Inferior parietal cortex (tissue), 1 donor: ENCODE measurements at regions not wholly inside any gene's neighbourhood (a gene's known extent, or its start where the extent isn't known, plus 50 kb on each side); places are given as distances from the start of the nearest gene placed in this dataset.
"Not testable (repeated sequence)": the region's sequence is repeated elsewhere in the genome, so short reads cannot be mapped to it uniquely, and the experiment has no call there.

Experiments used
- DNase-seq: peaks from one replicate; pipeline ENCODE4 v3.0.0-alpha.2; 2016; ENCODE audit errors: extremely low spot score

- DNase-seq, result no peak
Observed at GRCh38 chr7:9071160-9071762, 637.9 kb downstream of the NXPH1 start.

DNA sequence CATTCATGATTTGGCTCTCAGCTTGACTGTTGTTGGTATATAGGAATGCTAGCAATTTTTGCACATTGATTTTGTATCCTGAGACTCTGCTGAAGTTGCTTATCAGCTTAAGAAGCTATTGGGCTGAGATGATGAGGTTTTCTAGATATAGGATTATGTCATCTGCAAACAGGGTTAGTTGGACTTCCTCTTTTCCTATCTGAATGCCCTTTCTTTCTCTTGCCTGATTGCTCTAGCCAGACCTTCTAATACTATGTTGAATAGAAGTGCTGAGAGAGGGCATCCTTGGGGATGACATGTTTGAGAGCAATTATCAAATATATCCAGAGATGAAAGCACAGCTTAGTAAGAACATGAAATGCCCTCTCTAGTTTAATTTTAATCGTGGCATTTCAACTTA, 642.4 kb downstream of the NXPH1 start:
- DNase-seq, result not testable (repeated sequence)

DNA sequence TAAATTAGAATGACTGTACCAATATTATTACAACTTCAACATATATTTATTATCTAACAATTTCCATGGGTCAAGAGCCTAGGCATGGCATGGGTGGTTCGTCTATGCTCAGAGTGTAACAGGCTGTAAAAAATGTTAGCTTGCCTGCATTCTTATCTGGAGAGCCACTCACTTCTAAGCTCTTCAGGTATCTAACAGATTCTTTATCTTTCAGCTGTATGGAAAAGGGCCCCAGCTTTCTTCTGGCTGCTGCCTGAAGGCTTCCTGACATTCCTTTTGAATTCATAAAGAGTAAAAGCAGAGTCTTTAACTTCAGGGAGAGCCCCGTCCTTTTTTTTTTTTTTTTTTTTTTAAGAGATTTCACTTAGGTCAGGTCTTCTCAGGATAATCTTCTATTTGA, 648.8 kb downstream of the NXPH1 start:
- no peak for DNase-seq

DNA sequence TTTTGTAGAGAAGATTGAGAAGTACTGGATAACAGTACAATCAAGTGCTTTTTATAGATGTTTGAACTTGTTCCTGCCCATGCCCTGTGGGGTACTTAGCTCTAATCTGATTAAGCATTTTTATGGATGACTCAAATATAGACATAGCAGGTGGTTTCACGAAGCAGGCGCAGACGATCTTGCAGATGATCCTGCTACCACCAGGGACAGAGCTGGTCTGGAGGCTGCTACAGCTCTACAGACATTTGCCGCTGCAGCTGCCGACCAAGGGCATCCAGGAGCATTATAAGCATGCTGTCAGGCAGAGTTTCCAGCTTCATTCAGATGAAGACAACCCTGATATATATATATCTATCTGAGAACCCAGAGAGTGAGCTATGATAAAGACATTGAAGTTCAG, 650.4 kb downstream of the NXPH1 start:
- no peak for DNase-seq

DNA sequence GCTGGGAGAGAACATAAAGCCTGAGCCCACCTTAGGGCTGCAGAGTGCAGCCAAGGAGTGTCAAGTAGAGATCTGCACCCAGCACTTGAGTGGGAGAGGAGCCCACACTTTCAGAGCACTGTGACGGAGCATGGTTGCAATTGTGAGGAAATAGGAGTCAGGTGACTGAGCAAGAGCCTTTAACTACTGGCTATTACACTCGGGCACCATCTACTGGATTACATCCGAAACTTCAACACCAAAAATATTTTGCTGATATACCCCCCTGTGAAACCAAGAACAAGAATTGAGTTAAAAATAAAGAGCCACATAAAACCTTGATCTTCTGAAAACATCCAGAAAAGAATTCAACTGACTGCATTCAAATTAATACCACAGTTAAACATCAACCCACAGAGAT, 657.9 kb downstream of the NXPH1 start:
- no peak for DNase-seq

DNA sequence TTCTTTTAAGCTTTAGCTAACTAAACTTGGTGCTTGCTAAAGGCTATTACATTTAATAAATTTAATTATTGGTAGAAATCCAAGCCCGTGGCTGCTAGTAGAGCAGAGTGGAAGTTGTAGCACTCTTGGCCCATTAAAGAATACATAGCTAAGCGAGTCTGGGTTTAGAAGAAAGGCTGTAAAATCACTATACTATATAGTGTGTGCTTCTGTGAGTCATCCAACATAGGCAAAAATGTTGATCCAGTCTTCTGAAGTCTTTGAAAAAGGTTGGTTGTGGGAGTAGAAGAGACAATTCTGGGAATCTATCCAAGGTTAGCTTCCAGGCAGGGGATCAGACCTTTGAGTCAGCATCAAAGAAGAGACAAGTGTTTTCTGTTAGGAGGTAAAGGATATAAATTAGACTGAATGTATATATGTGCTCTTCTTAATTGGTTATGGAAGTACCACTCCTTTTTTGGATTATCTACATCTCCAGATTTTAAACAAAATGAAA, 664.2 kb downstream of the NXPH1 start:
- DNase-seq, result no peak

- no peak for DNase-seq
Observed at GRCh38 chr7:9100289-9100688, 666.9 kb downstream of the NXPH1 start.

GRCh38 chr7:9102846-9103245, 669.4 kb downstream of the NXPH1 start:
- DNase-seq, result no peak

DNA sequence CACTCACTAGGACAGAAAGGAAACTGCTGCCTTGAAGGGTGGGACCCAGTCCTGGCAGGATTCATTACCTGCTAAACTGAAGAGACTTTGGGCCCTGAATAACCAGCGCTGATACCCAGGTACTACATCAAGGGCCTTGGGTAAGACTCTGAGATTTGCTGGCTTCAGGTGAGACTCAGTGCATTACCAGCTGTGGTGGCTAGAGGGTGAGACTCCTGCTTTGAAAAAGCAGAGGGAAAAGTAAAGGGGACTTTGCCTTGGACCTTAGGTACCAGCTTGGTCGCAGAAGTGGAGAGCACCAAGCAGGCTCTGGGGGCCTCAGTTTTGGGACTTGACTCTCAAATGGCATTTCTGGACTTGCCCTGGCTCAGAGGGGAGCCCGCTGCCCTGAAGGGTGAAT, 673.3 kb downstream of the NXPH1 start:
- no peak for DNase-seq

DNA sequence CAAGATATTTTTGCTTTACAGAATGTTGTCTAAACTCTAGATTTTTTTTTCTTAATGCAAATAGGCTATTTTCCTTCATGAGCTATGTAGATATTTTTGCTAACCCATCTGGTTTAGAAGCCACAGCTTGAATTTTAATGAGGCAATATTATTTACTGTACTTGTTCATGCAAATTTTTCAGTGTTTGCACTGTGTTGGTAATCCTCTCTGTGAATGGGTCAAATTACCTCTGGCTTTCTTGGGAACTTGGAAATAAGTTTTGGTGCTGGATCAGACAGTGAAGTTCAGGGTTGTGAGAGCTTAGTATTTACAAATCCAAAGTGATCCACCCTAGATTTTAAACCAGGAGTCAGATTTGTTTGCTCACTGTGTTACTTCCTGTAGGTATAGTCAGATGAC, 686.9 kb downstream of the NXPH1 start:
- no peak for DNase-seq

GRCh38 chr7:9124320-9124719, 690.9 kb downstream of the NXPH1 start:
- DNase-seq, result no peak

- DNase-seq, result no peak
Observed at GRCh38 chr7:9125246-9125645, 691.8 kb downstream of the NXPH1 start.

GRCh38 chr7:9127901-9128300, 694.5 kb downstream of the NXPH1 start:
- DNase-seq, result no peak

GRCh38 chr7:9148687-9149086, 715.3 kb downstream of the NXPH1 start:
- DNase-seq, result no peak

DNA sequence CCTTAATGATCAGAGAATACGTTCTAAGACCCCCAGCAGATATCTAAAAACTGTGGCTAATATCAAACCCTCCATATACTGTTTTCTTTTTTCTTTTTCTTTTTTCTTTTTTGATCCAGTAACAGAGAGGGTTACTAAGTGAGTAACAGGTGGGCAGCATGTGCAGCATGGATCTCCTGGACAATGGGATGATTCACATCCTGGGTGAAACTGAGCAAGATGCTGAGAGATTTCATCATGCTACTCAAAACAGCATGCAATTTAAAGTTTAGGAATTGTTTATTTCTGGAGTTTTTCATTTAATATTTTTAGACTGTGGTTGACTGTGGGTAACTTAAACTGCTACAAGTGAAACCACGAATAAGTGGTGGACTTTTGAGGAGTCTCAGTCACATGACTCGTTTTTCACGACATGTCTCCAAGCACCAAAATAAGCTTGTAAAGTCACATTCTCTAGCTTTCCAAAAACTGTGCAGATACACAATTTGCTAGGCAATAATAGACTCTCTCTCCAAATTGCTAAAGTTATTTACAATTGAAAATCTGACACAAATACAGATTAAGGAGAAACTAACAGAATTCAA, 716.2 kb downstream of the NXPH1 start:
- DNase-seq, result no peak

DNA sequence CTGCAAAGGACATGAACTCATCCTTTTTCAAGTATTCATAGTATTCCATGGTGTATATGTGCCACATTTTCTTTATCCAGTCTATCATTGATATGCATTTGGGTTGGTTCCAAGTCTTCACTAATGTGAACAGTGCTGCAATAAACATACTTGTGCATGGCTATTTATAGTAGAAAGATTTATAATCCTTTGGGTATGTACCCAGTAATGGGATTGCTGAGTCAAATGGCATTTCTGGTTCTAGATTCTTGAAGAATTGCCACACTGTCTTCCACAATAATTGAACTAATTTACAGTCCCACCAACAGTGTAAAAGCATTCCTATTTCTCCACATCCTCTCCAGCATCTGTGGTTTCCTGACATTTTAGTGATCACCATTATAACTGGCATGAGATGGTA, 730.3 kb downstream of the NXPH1 start:
- DNase-seq, result not testable (repeated sequence)

DNA sequence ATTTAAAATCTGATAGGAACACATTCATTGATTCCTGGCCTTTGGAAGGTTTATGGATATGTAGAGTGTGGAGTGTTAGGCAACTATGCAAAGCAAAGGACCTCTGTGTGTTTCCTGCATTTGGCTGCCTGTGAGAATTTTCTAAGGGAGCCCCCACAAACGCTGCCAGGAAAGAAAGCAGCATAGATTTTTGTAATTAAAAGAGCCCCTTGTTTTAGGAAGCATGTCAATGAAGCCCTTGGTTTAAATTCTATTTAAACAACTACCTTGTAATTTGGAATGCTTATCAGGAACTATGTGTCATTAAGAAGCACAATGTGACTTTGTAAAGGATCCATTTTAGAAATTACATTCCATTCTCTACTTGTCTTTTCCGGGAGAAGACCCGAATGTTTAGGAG, 742.5 kb downstream of the NXPH1 start:
- no peak for DNase-seq

GRCh38 chr7:9181356-9181755, 747.9 kb downstream of the NXPH1 start:
- no peak for DNase-seq

GRCh38 chr7:9186730-9187129, 753.3 kb downstream of the NXPH1 start:
- no peak for DNase-seq

GRCh38 chr7:9189703-9190102, 756.3 kb downstream of the NXPH1 start:
- no peak for DNase-seq

- DNase-seq, result no peak
Observed at GRCh38 chr7:9192969-9193368, 759.6 kb downstream of the NXPH1 start.

DNA sequence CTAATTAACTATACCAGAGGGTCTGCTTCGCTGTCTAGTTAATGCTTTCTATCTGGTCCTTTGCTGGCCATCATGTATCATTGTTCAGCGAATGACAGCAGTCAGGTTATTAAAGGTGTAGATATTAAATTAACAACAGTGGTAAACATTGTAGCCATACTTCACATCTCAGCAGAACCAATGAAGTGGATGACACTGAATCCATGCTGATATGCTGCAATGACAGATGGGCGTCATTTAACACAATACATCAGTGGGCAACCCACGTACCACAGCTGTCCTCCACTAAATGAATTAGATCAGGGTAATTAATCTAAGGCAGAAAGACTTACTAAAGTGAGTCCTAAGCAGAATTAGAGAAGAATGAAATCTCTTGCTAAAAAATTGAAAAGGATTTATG, 767.2 kb downstream of the NXPH1 start:
- no peak for DNase-seq

DNA sequence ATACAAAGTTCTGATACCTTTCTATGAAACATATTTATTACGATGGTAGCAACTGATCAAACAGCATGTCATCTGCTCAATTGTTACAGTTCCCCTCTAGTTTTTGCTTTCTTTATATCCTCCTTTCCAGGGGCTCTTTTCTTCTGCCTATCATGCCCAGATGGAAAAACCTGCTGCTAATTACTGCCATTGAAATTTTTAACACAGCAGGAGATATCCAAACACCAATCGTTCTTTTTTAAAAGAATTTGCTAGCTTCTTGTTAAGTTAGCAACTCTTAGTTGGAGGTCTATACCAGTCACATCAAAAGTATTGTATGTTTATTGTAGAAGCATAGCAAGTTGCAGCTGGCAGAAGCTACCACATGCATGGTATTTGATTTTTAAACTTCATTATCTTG, 768.5 kb downstream of the NXPH1 start:
- DNase-seq, result no peak

GRCh38 chr7:9204571-9204970, 771.2 kb downstream of the NXPH1 start:
- DNase-seq, result no peak
